Activated T-helper 17 cell treated with anti-CD3 and anti-CD28 coated beads, Interleukin-2, amount 50 U/mL, for 72 hours (primary cell): ENCODE measurements at regions not wholly inside any gene's neighbourhood (a gene's known extent, or its start where the extent isn't known, plus 50 kb on each side); places are given as distances from the start of the nearest gene placed in this dataset.

Experiments
- ATAC-seq: fragments of 150-1000 bp; cut with Tn5 transposase; replicated peaks from 2 replicates; pipeline ENCODE4 v1.10.0; 2021; ENCODE audit warnings: mild to moderate bottlenecking, moderate library complexity
- H3K27ac Mint-ChIP-seq: one replicate; pipeline ENCODE4 v1.8.0; 2022; ENCODE audit warnings: mixed read lengths
- H3K27me3 Mint-ChIP-seq: one replicate; pipeline ENCODE4 v1.8.0; 2022; ENCODE audit warnings: mixed read lengths
- H3K36me3 Mint-ChIP-seq: one replicate; pipeline ENCODE4 v1.8.0; 2022; ENCODE audit warnings: low read depth, mild to moderate bottlenecking, mixed read lengths
- H3K4me1 Mint-ChIP-seq: one replicate; pipeline ENCODE4 v1.8.0; 2022; ENCODE audit warnings: mixed read lengths
- H3K4me3 Mint-ChIP-seq: one replicate; pipeline ENCODE4 v1.8.0; 2022; ENCODE audit warnings: mild to moderate bottlenecking, mixed read lengths
- H3K9me3 Mint-ChIP-seq: one replicate; pipeline ENCODE4 v1.8.0; 2022; ENCODE audit warnings: mixed read lengths

- Mint-ChIP-seq H3K27ac (no peak overlapping the region), H3K4me1 (no peaks in the 10 kb centered on the region), H3K36me3 (no peaks in the 10 kb centered on the region), H3K27me3 (peaks cover 3% of the 10 kb centered on the region), H3K9me3 (peaks cover 4% of the 10 kb centered on the region), H3K4me3 (no peak overlapping the region)
- no peak for ATAC-seq
Observed at GRCh38 chr10:111974325-111974724, 209.2 kb downstream of the GPAM start.

GRCh38 chr10:111976557-111976956 is 207.0 kb downstream of the GPAM start:
- Mint-ChIP-seq H3K36me3 (no peaks in the 10 kb centered on the region), H3K27me3 (peaks cover 3% of the 10 kb centered on the region), H3K9me3 (no peaks in the 10 kb centered on the region), H3K4me1 (no peaks in the 10 kb centered on the region), H3K4me3 (no peak overlapping the region), H3K27ac (no peak overlapping the region)
- no peak for ATAC-seq

- H3K9me3 Mint-ChIP-seq, result no peaks in the 10 kb centered on the region
- H3K27me3 Mint-ChIP-seq, result peaks cover 14% of the 10 kb centered on the region
- H3K36me3 Mint-ChIP-seq, result no peaks in the 10 kb centered on the region
- no peak for ATAC-seq
- H3K4me3 Mint-ChIP-seq, result no peak overlapping the region
- H3K27ac Mint-ChIP-seq, result no peak overlapping the region
- H3K4me1 Mint-ChIP-seq, result no peaks in the 10 kb centered on the region
Observed at GRCh38 chr10:111984057-111984456, 199.5 kb downstream of the GPAM start.

GRCh38 chr10:111986079-111986478 is 197.5 kb downstream of the GPAM start:
- H3K27ac Mint-ChIP-seq, result no peak overlapping the region
- no peak overlapping the region for H3K4me3 Mint-ChIP-seq
- H3K36me3 Mint-ChIP-seq, result no peaks in the 10 kb centered on the region
- H3K27me3 Mint-ChIP-seq, result peaks cover 16% of the 10 kb centered on the region
- no peak for ATAC-seq
- H3K4me1 Mint-ChIP-seq, result no peaks in the 10 kb centered on the region
- no peaks in the 10 kb centered on the region for H3K9me3 Mint-ChIP-seq

- no peaks in the 10 kb centered on the region for H3K36me3 Mint-ChIP-seq
- no peak for ATAC-seq
- H3K9me3 Mint-ChIP-seq, result no peaks in the 10 kb centered on the region
- H3K27me3 Mint-ChIP-seq, result peaks cover 11% of the 10 kb centered on the region
- no peak overlapping the region for H3K27ac Mint-ChIP-seq
- no peak overlapping the region for H3K4me3 Mint-ChIP-seq
- H3K4me1 Mint-ChIP-seq, result no peaks in the 10 kb centered on the region
Observed at GRCh38 chr10:111988646-111989045, 194.9 kb downstream of the GPAM start.

GRCh38 chr10:111989136-111989911 is 194.2 kb downstream of the GPAM start:
- H3K27ac Mint-ChIP-seq, result no peak overlapping the region
- no peaks in the 10 kb centered on the region for H3K36me3 Mint-ChIP-seq
- H3K9me3 Mint-ChIP-seq, result no peaks in the 10 kb centered on the region
- no peak overlapping the region for H3K4me3 Mint-ChIP-seq
- peaks cover 11% of the 10 kb centered on the region for H3K27me3 Mint-ChIP-seq
- H3K4me1 Mint-ChIP-seq, result no peaks in the 10 kb centered on the region
- ATAC-seq, result no peak

GRCh38 chr10:111990734-111991133 is 192.8 kb downstream of the GPAM start:
- H3K4me1 Mint-ChIP-seq, result no peaks in the 10 kb centered on the region
- H3K9me3 Mint-ChIP-seq, result no peaks in the 10 kb centered on the region
- no peak overlapping the region for H3K4me3 Mint-ChIP-seq
- ATAC-seq, result no peak
- no peak overlapping the region for H3K27ac Mint-ChIP-seq
- peaks cover 14% of the 10 kb centered on the region for H3K27me3 Mint-ChIP-seq
- no peaks in the 10 kb centered on the region for H3K36me3 Mint-ChIP-seq

GRCh38 chr10:111993321-111993720 is 190.2 kb downstream of the GPAM start:
- H3K4me1 Mint-ChIP-seq, result no peaks in the 10 kb centered on the region
- no peak overlapping the region for H3K4me3 Mint-ChIP-seq
- ATAC-seq, result no peak
- no peaks in the 10 kb centered on the region for H3K36me3 Mint-ChIP-seq
- H3K27ac Mint-ChIP-seq, result no peak overlapping the region
- peaks cover 16% of the 10 kb centered on the region for H3K27me3 Mint-ChIP-seq
- H3K9me3 Mint-ChIP-seq, result no peaks in the 10 kb centered on the region

GRCh38 chr10:111993872-111994426 is 189.6 kb downstream of the GPAM start:
- no peaks in the 10 kb centered on the region for H3K36me3 Mint-ChIP-seq
- no peak overlapping the region for H3K27ac Mint-ChIP-seq
- peaks cover 19% of the 10 kb centered on the region for H3K27me3 Mint-ChIP-seq
- H3K4me3 Mint-ChIP-seq, result no peak overlapping the region
- no peaks in the 10 kb centered on the region for H3K4me1 Mint-ChIP-seq
- no peaks in the 10 kb centered on the region for H3K9me3 Mint-ChIP-seq
- ATAC-seq, result no peak

- Mint-ChIP-seq H3K27ac (no peak overlapping the region), H3K9me3 (no peaks in the 10 kb centered on the region), H3K27me3 (peaks cover 15% of the 10 kb centered on the region)
Observed at GRCh38 chr10:111996103-111996502, 187.5 kb downstream of the GPAM start.

GRCh38 chr10:111998728-111999127 is 184.8 kb downstream of the GPAM start:
- peaks cover 12% of the 10 kb centered on the region for H3K27me3 Mint-ChIP-seq
- H3K9me3 Mint-ChIP-seq, result no peaks in the 10 kb centered on the region
- no peaks in the 10 kb centered on the region for H3K4me1 Mint-ChIP-seq
- no peak overlapping the region for H3K4me3 Mint-ChIP-seq
- no peaks in the 10 kb centered on the region for H3K36me3 Mint-ChIP-seq
- no peak for ATAC-seq
- no peak overlapping the region for H3K27ac Mint-ChIP-seq

More at GRCh38 chr10:111996103-111996502, 187.5 kb downstream of the GPAM start:
- no peak overlapping the region for H3K4me3 Mint-ChIP-seq
- H3K4me1 Mint-ChIP-seq, result no peaks in the 10 kb centered on the region
- ATAC-seq, result no peak
- no peaks in the 10 kb centered on the region for H3K36me3 Mint-ChIP-seq

- no peaks in the 10 kb centered on the region for H3K9me3 Mint-ChIP-seq
- H3K4me3 Mint-ChIP-seq, result no peak overlapping the region
- no peak overlapping the region for H3K27ac Mint-ChIP-seq
- H3K36me3 Mint-ChIP-seq, result no peaks in the 10 kb centered on the region
- no peak for ATAC-seq
- H3K4me1 Mint-ChIP-seq, result no peaks in the 10 kb centered on the region
- H3K27me3 Mint-ChIP-seq, result peaks cover 12% of the 10 kb centered on the region
Observed at GRCh38 chr10:111999205-111999914, 184.2 kb downstream of the GPAM start.

- H3K27me3 Mint-ChIP-seq, result peaks cover 12% of the 10 kb centered on the region
- H3K4me1 Mint-ChIP-seq, result no peaks in the 10 kb centered on the region
- H3K36me3 Mint-ChIP-seq, result no peaks in the 10 kb centered on the region
- no peak overlapping the region for H3K27ac Mint-ChIP-seq
- H3K9me3 Mint-ChIP-seq, result no peaks in the 10 kb centered on the region
- no peak for ATAC-seq
- no peak overlapping the region for H3K4me3 Mint-ChIP-seq
Observed at GRCh38 chr10:111999915-112000302, 183.7 kb downstream of the GPAM start.

GRCh38 chr10:112000466-112000865 is 183.1 kb downstream of the GPAM start:
- ATAC-seq, result no peak
- Mint-ChIP-seq H3K4me1 (no peaks in the 10 kb centered on the region), H3K9me3 (no peaks in the 10 kb centered on the region), H3K27ac (no peak overlapping the region), H3K27me3 (peaks cover 11% of the 10 kb centered on the region), H3K36me3 (no peaks in the 10 kb centered on the region), H3K4me3 (no peak overlapping the region)

- Mint-ChIP-seq H3K4me1 (no peaks in the 10 kb centered on the region), H3K27me3 (peaks cover 3% of the 10 kb centered on the region), H3K9me3 (no peaks in the 10 kb centered on the region), H3K27ac (no peak overlapping the region), H3K4me3 (no peak overlapping the region), H3K36me3 (no peaks in the 10 kb centered on the region)
- ATAC-seq, result no peak
Observed at GRCh38 chr10:112002206-112002605, 181.4 kb downstream of the GPAM start.
